Fibroblast of the conjunctiva (primary cell): ENCODE measurements at regions not wholly inside any gene's neighbourhood (a gene's known extent, or its start where the extent isn't known, plus 50 kb on each side); places are given as distances from the start of the nearest gene placed in this dataset.

Experiments used
- DNase-seq: peaks from one replicate; pipeline ENCODE4 v3.0.0-alpha.2; 2010; ENCODE audit warnings: low read depth

- DNase-seq, result no peak
These were observed 88.7 kb upstream of the EGLN3 start for GRCh38 chr14:34039428-34040047.

GRCh38 chr14:34038358-34039057, 87.6 kb upstream of the EGLN3 start:
- DNase-seq, result no peak

DNA sequence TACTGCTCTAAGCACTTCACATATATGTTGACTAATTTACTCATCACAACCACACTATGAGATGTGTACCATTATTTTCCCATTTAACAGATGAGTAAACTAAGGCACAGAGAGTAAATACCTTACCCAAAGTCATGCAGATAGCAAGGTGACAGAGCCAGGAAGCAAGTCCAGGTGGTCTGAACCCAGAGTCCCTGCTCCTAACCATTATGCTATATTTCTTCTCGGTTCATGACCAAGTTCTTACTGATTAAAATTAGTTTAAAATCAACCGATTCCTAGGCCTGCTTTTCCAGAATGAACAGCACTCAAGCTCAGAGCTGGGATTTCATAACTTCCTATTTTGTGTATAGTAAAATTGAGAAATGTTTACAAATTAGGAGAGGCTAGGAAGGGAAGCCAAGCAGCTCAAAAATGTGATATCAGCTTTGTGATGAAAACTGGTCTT, 85.5 kb upstream of the EGLN3 start:
- DNase-seq, result peak; percentile 8

DNA sequence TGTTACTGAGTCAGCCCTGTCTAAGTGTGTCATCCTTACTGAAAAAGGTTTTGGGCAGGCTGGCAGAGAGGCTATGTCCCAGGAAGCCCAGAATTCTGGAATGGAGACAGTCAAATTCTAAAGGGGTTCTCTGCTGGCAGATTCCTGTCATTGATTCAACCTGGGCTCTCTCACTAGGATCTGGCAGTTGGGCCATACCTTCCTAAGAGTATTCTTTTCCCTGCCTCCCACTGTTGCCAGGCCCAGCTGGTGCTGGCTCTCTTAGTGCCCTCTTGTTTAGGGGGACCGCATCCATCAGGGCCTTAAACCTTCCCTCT, 85.0 kb upstream of the EGLN3 start:
- DNase-seq, result no peak

GRCh38 chr14:34035177-34035933, 84.5 kb upstream of the EGLN3 start:
- no peak for DNase-seq

GRCh38 chr14:34034447-34035176, 83.7 kb upstream of the EGLN3 start:
- DNase-seq, result no peak

- no peak for DNase-seq
These were observed 81.8 kb upstream of the EGLN3 start for GRCh38 chr14:34032720-34033119.

GRCh38 chr14:34030864-34031263, 80.0 kb upstream of the EGLN3 start:
- DNase-seq, result peak; percentile 87

GRCh38 chr14:34029921-34030334, 79.1 kb upstream of the EGLN3 start:
- DNase-seq, result peak; percentile 79

DNA sequence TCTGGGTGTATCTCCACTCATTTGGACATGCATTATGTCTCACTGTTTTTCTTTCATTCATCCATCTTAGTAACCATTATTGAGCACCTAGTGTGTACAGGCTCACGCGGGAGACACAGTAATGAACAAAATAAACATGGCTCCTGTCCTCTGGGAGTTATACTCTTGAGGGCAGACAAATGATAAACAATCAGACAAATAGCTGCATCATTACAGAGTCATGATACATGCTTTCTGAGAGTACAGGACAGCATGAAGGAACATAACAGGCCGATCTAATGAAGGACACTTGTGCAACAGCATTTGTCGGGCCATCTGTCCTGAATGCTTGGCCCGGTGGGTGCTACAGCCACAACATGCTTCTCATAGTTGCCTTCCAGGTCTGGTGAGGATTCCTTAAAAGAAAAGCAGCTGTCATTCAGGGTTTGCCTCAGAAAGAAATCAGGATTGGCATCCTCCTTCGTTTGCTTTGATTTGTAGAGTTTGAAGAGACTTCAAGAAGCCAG, 77.2 kb upstream of the EGLN3 start:
- no peak for DNase-seq

- no peak for DNase-seq
These were observed 76.5 kb upstream of the EGLN3 start for GRCh38 chr14:34027130-34027989.

DNA sequence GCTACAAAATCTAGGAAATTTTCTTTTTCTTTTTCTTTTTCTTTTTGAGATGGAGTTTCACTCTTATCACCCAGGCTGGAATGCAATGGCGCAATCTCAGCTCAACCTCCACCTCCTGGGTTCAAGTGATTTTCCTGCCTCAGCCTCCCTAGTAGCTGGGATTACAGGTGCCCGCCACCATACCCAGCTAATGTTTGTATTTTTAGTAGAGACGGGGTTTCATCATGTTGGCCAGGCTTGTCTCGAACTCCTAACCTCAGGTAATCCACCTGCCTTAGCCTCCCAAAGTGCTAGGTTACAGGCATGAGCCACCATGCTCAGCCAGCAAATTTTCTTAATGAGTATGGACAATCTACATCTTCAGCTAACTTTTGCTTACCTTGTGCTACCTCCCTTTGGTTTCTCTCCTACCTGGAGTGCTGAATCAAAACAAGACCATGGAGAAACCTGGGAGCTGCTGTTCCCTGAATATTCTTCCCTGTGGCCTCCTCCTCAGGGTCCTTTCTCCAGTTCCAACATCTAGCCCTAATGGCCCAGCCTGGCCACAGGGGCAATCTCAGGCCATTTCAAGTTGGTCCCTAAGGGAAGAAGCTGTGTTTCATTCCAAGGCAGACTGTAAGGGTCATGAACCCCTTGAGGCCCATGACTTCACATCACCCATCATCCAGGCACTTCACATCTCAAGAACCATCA, 74.6 kb upstream of the EGLN3 start:
- no peak for DNase-seq

- no peak for DNase-seq
These were observed 73.9 kb upstream of the EGLN3 start for GRCh38 chr14:34024768-34025144.

DNA sequence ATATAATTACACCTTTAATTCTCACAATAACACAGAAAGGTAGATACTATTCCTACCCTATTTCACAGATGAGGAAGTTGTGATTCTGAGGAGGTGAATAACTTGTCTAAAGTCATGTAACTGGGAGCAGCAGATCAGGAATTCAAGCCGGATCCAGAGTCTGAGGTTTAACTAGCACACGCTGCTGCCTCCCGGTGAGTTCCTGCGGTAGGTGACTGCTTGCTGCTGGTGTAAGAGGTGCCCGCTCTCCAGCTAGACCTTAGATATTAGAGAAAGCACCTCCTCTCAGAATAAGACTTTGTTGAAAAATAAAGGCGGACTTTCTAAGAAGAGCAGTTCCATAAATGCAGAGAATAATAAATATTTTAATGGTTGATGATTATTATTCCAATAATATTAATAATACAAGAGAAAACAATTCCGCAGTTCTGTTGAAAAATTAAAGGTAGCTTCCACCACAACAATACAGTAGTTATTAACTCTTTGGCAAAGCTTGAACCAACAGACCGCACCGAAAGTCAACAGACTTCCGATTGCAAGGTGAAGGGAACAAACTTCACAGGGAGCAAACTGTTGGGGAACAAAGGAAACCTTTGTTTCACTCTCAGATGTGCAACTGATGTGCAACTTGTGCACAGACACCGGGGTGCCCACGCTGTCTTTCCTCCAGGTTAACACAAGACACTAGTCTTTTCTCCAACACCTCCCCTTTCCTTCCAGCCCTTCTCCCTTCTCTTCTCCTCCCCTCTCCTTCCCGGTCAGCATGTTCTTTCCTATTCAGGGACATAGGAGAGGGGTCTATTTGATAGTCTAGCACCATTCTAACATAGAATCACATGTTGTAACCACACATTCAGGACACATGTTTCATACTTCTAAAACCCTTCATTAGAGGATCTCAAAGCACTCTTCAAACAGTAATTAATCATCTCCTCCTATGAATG, 73.2 kb upstream of the EGLN3 start:
- no peak for DNase-seq

GRCh38 chr14:34021096-34021495, 70.2 kb upstream of the EGLN3 start:
- DNase-seq, result no peak

DNA sequence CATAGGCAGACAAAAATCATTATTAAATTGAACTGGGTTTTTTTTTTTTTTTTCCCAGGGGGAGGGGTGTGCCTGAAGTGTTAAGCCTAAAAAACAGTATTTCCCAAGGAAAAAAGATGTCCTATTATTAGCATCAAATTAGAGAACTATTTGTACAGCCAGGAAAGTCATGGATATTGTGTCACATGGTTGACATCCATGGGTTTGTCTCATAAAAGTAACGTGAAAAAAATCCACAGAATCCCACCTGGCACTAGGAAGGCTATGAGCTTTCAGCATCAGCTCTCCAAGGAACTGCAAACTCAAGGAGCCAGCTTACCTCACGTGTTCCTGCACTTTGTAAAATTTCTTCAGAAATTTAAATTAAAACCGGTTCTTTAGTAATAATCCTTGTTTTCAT, 69.1 kb upstream of the EGLN3 start:
- DNase-seq, result no peak

DNA sequence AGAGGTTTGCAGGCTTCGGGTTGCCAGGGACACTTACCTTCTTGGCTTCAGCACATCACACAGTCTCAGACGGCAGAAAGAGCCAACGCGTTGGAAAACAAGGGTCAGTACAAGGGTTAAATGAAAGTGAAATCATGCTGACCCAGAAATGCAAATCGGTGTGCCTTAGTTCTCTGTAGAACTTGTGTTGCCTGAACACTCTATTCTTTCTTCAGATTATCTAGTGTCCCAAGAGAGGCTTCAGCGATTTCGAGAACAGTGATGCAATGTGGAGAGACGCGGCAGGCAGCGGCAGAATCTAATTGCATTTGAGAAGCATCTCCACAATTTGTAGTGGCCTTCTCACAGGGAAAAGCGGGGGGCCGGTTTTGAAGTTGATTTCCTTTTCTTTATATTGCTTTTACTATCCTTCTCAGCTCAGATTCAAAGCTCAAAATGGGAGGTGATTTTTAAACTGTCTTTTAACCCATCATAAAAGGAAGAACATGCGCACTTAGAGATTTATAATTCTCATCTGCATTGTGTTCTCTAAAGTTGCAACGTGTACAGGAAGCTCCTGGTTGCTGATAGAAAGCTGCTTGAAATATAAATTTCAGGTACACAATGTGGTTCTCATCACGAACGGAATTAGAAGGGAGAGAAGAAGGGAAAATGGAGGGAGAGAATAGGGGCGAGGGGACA, 67.8 kb upstream of the EGLN3 start:
- peak; percentile 12 for DNase-seq

- no peak for DNase-seq
These were observed 67.3 kb upstream of the EGLN3 start for GRCh38 chr14:34018125-34018524.

DNA sequence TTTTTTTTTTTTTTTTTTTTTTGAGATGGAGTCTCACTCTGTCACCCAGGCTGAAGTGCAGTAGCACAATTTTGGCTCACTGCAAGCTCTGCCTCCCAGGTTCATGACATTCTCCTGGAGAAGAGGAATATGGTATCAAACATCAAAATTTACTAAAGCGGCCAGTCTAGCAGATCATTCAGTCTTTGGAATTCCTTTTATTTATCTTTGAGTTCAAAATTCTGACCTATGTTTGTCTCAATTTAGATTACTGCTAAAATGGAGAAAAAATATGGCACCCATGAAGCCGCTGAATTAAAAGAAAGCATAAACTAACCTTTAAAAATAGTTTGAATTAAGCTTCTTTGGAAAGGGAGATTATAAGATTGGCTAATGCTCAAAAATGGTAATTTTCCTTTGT, 64.5 kb upstream of the EGLN3 start:
- no peak for DNase-seq
